H1 (cell line): ENCODE measurements at regions not wholly inside any gene's neighbourhood (a gene's known extent, or its start where the extent isn't known, plus 50 kb on each side); places are given as distances from the start of the nearest gene placed in this dataset.

Experiments used
- CTCF ChIP-seq, 3 experiments: IDR thresholded peaks; 1 replicate in 2 of 3; 2 replicates in 1 of 3; pipeline versions ENCODE4 v1.5.1 to v1.6.1; 2011; ENCODE audit warnings: low read length in 3 of 3, mild to moderate bottlenecking in 3 of 3, inconsistent platforms in 2 of 3, low read depth in 1 of 3, moderate library complexity in 1 of 3; ENCODE audit not compliant: insufficient read depth in 1 of 3; ENCODE audit errors: control extremely low read depth in 1 of 3
- EP300 ChIP-seq, 2 experiments: IDR thresholded peaks; 1 replicate in 1 of 2; 2 replicates in 1 of 2; pipeline ENCODE4 v1.6.1; 2011 to 2012; ENCODE audit warnings: low read depth in 2 of 2, low read length in 2 of 2, mild to moderate bottlenecking in 2 of 2, borderline replicate concordance in 1 of 2, inconsistent platforms in 1 of 2, moderate library complexity in 1 of 2
- PHF8 ChIP-seq: fragments of 200-600 bp; sonication (generic); conservative IDR thresholded peaks from 2 replicates; pipeline ENCODE4 v1.7.1; 2012; ENCODE audit warnings: low read depth, mild to moderate bottlenecking, inconsistent platforms, low read length, moderate library complexity
- POLR2A ChIP-seq, 2 experiments: IDR thresholded peaks; 1 replicate in 1 of 2; 2 replicates in 1 of 2; pipeline ENCODE4 v1.6.1; 2011; ENCODE audit warnings: low read depth in 2 of 2, low read length in 2 of 2, mild to moderate bottlenecking in 2 of 2; ENCODE audit errors: control extremely low read depth in 1 of 2
- POLR2AphosphoS5 ChIP-seq: IDR thresholded peaks from 2 replicates; pipeline ENCODE4 v1.6.1; 2011; ENCODE audit warnings: low read depth, low read length
- RAD21 ChIP-seq, 2 experiments: IDR thresholded peaks in 1 of 2; conservative IDR thresholded peaks in 1 of 2; 2 replicates each; pipeline ENCODE4 v1.6.1; 2011; ENCODE audit warnings: low read depth in 2 of 2, low read length in 2 of 2, improper control_type of control experiment in 1 of 2, inconsistent platforms in 1 of 2, mild to moderate bottlenecking in 1 of 2, moderate library complexity in 1 of 2
- RBBP5 ChIP-seq: IDR thresholded peaks from 2 replicates; pipeline ENCODE4 v1.7.1; 2012; ENCODE audit warnings: low read depth, mild to moderate bottlenecking, inconsistent platforms, low read length, moderate library complexity, borderline replicate concordance
- SIN3A ChIP-seq, 2 experiments: IDR thresholded peaks in 1 of 2; conservative IDR thresholded peaks in 1 of 2; 2 replicates each; pipeline ENCODE4 v1.6.1; 2011 to 2012; ENCODE audit warnings: low read length in 2 of 2, improper control_type of control experiment in 1 of 2, low read depth in 1 of 2, mild to moderate bottlenecking in 1 of 2
- SP1 ChIP-seq: IDR thresholded peaks from 2 replicates; pipeline ENCODE4 v1.6.1; 2011; ENCODE audit warnings: low read depth, low read length
- TAF7 ChIP-seq: optimal IDR thresholded peaks from 2 replicates; pipeline ENCODE3; 2011; ENCODE audit warnings: low read depth, mild to moderate bottlenecking, inconsistent platforms, low read length, moderate library complexity, borderline replicate concordance

- TF ChIP-seq SP1 (no peak), RBBP5 (no peak), POLR2A (IDR thresholded peaks at IDR 0.05; ENCODE audit: control extremely low read depth in 1 of 2, low read depth in 2 of 2, low read length in 2 of 2) (no peak), CTCF (IDR thresholded peaks at IDR 0.05; ENCODE audit: control extremely low read depth in 1 of 3, insufficient read depth in 1 of 3, low read depth in 1 of 3, low read length in 3 of 3) (no peak), POLR2AphosphoS5 (no peak), SIN3A (conservative IDR thresholded peaks at IDR 0.05 in 1 of 2, IDR thresholded peaks at IDR 0.05 in 1 of 2; ENCODE audit: low read depth in 1 of 2, low read length in 2 of 2) (no peak), RAD21 (IDR thresholded peaks at IDR 0.05 in 1 of 2, conservative IDR thresholded peaks at IDR 0.05 in 1 of 2; ENCODE audit: low read depth in 2 of 2, low read length in 2 of 2) (no peak), PHF8 (no peak), EP300 (IDR thresholded peaks at IDR 0.05; ENCODE audit: borderline replicate concordance in 1 of 2, low read depth in 2 of 2, low read length in 2 of 2) (no peak), TAF7 (no peak)
These were observed 56.0 kb upstream of the SLC22A23 start for GRCh38 chr6:3512832-3513231.
